Loucy (cell line): ENCODE measurements at regions not wholly inside any gene's neighbourhood (a gene's known extent, or its start where the extent isn't known, plus 50 kb on each side); places are given as distances from the start of the nearest gene placed in this dataset.

ENCODE experiments used
- EZH2phosphoT487 ChIP-seq: fragments of 200-600 bp; IDR thresholded peaks from 2 replicates; pipeline ENCODE4 v1.6.1; 2018; ENCODE audit warnings: antibody characterized with exemption, mild to moderate bottlenecking, moderate library complexity, borderline replicate concordance
- TF ChIP-seq, protein P1 (sequence below): fragments of 200-600 bp; sonication (generic); conservative IDR thresholded peaks from 2 replicates; pipeline ENCODE4 v1.5.1; 2014; ENCODE audit warnings: mild to moderate bottlenecking, antibody characterized with exemption, low read length

GRCh38 chr13:109873351-109874123, 87.2 kb upstream of the IRS2 start:
- TF ChIP-seq, protein P1, sequence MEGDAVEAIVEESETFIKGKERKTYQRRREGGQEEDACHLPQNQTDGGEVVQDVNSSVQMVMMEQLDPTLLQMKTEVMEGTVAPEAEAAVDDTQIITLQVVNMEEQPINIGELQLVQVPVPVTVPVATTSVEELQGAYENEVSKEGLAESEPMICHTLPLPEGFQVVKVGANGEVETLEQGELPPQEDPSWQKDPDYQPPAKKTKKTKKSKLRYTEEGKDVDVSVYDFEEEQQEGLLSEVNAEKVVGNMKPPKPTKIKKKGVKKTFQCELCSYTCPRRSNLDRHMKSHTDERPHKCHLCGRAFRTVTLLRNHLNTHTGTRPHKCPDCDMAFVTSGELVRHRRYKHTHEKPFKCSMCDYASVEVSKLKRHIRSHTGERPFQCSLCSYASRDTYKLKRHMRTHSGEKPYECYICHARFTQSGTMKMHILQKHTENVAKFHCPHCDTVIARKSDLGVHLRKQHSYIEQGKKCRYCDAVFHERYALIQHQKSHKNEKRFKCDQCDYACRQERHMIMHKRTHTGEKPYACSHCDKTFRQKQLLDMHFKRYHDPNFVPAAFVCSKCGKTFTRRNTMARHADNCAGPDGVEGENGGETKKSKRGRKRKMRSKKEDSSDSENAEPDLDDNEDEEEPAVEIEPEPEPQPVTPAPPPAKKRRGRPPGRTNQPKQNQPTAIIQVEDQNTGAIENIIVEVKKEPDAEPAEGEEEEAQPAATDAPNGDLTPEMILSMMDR = no peak
- TF ChIP-seq EZH2phosphoT487 = no peak
